ENCODE measurements at regions not wholly inside any gene's neighbourhood (a gene's known extent, or its start where the extent isn't known, plus 50 kb on each side); places are given as distances from the start of the nearest gene placed in this dataset.

GRCh38 chr4:10879411-10880110 lies 195.0 kb upstream of the CLNK start:
- no peaks in the 10 kb centered on the region for H3K9me3 Mint-ChIP-seq
- no peaks in the 10 kb centered on the region for H3K4me1 Mint-ChIP-seq (ENCODE audit: low read depth)
- DNase-seq: no peak
- CTCF ChIA-PET: interaction anchor here (0.6 kb wide), 1 partner anchor 211 kb away, joined by 10 read pairs; no protein-coding TSS in a partner anchor
- H3K27me3 Mint-ChIP-seq (ENCODE audit: low read depth): peaks cover 5% of the 10 kb centered on the region
- no peak overlapping the region for H3K27ac Mint-ChIP-seq
- intact Hi-C loops (cut with micrococcal nuclease): no loop called here
- H3K36me3 Mint-ChIP-seq (ENCODE audit: low read depth): no peaks in the 10 kb centered on the region
- no peak overlapping the region for H3K4me3 Mint-ChIP-seq

GRCh38 chr4:10878861-10879260 lies 194.3 kb upstream of the CLNK start:
- Mint-ChIP-seq H3K36me3 (ENCODE audit: low read depth) (no peaks in the 10 kb centered on the region), H3K27ac (no peak overlapping the region), H3K4me3 (no peak overlapping the region), H3K27me3 (ENCODE audit: low read depth) (peaks cover 5% of the 10 kb centered on the region), H3K4me1 (ENCODE audit: low read depth) (no peaks in the 10 kb centered on the region), H3K9me3 (no peaks in the 10 kb centered on the region)
- CTCF ChIA-PET: interaction anchor here (0.6 kb wide), 1 partner anchor 212 kb away, joined by 10 read pairs; no protein-coding TSS in a partner anchor
- no peak for DNase-seq
- intact Hi-C loops (cut with micrococcal nuclease): no loop called here

GRCh38 chr4:10877076-10877475 lies 192.5 kb upstream of the CLNK start:
- peaks cover 5% of the 10 kb centered on the region for H3K27me3 Mint-ChIP-seq (ENCODE audit: low read depth)
- H3K36me3 Mint-ChIP-seq (ENCODE audit: low read depth): no peaks in the 10 kb centered on the region
- no peak overlapping the region for H3K4me3 Mint-ChIP-seq
- CTCF ChIA-PET: interaction anchor here (0.5 kb wide), 1 partner anchor 17 kb away, joined by 3 read pairs; no protein-coding TSS in a partner anchor
- no peak for DNase-seq
- intact Hi-C loops (cut with micrococcal nuclease): no loop called here
- H3K9me3 Mint-ChIP-seq: no peaks in the 10 kb centered on the region
- no peaks in the 10 kb centered on the region for H3K4me1 Mint-ChIP-seq (ENCODE audit: low read depth)
- H3K27ac Mint-ChIP-seq: no peak overlapping the region

GRCh38 chr4:10875144-10875799 lies 190.7 kb upstream of the CLNK start:
- CTCF ChIA-PET: no interaction called here
- no peak for DNase-seq
- no peaks in the 10 kb centered on the region for H3K36me3 Mint-ChIP-seq (ENCODE audit: low read depth)

GRCh38 chr4:10873809-10874208 lies 189.2 kb upstream of the CLNK start:
- no peaks in the 10 kb centered on the region for H3K27me3 Mint-ChIP-seq (ENCODE audit: low read depth)
- no peaks in the 10 kb centered on the region for H3K9me3 Mint-ChIP-seq
- no peak for DNase-seq
- CTCF ChIA-PET: no interaction called here
- H3K36me3 Mint-ChIP-seq (ENCODE audit: low read depth): no peaks in the 10 kb centered on the region
- H3K4me3 Mint-ChIP-seq: no peak overlapping the region
- no peaks in the 10 kb centered on the region for H3K4me1 Mint-ChIP-seq (ENCODE audit: low read depth)
- no peak overlapping the region for H3K27ac Mint-ChIP-seq
- intact Hi-C loops (cut with micrococcal nuclease): no loop called here

More at GRCh38 chr4:10875144-10875799, 190.7 kb upstream of the CLNK start:
- intact Hi-C loops (cut with micrococcal nuclease): no loop called here
- Mint-ChIP-seq H3K27ac (no peak overlapping the region), H3K9me3 (no peaks in the 10 kb centered on the region), H3K4me1 (ENCODE audit: low read depth) (no peaks in the 10 kb centered on the region), H3K4me3 (no peak overlapping the region), H3K27me3 (ENCODE audit: low read depth) (peaks cover 2% of the 10 kb centered on the region)

GRCh38 chr4:10872833-10873517 lies 188.4 kb upstream of the CLNK start:
- no peaks in the 10 kb centered on the region for H3K27me3 Mint-ChIP-seq (ENCODE audit: low read depth)
- DNase-seq: no peak
- intact Hi-C loops (cut with micrococcal nuclease): no loop called here
- H3K36me3 Mint-ChIP-seq (ENCODE audit: low read depth): no peaks in the 10 kb centered on the region
- CTCF ChIA-PET: interaction anchor here (0.6 kb wide), 1 partner anchor 233 kb away, joined by 3 read pairs; no protein-coding TSS in a partner anchor
- no peak overlapping the region for H3K4me3 Mint-ChIP-seq
- H3K4me1 Mint-ChIP-seq (ENCODE audit: low read depth): no peaks in the 10 kb centered on the region
- no peaks in the 10 kb centered on the region for H3K9me3 Mint-ChIP-seq
- no peak overlapping the region for H3K27ac Mint-ChIP-seq

- Mint-ChIP-seq H3K4me1 (ENCODE audit: low read depth) (no peaks in the 10 kb centered on the region), H3K36me3 (ENCODE audit: low read depth) (no peaks in the 10 kb centered on the region), H3K27ac (no peak overlapping the region), H3K4me3 (no peak overlapping the region), H3K27me3 (ENCODE audit: low read depth) (peaks cover 3% of the 10 kb centered on the region), H3K9me3 (no peaks in the 10 kb centered on the region)
- intact Hi-C loops (cut with micrococcal nuclease): no loop called here
- DNase-seq: no peak
- CTCF ChIA-PET: no interaction called here
Measured at GRCh38 chr4:10866666-10867065, 182.1 kb upstream of the CLNK start.

- Mint-ChIP-seq H3K27ac (no peak overlapping the region), H3K4me1 (ENCODE audit: low read depth) (no peaks in the 10 kb centered on the region), H3K27me3 (ENCODE audit: low read depth) (peaks cover 3% of the 10 kb centered on the region), H3K36me3 (ENCODE audit: low read depth) (no peaks in the 10 kb centered on the region), H3K9me3 (peaks cover 8% of the 10 kb centered on the region), H3K4me3 (no peak overlapping the region)
- CTCF ChIA-PET: no interaction called here
- intact Hi-C loops (cut with micrococcal nuclease): no loop called here
- no peak for DNase-seq
Measured at GRCh38 chr4:10861036-10861435, 176.5 kb upstream of the CLNK start.

- H3K36me3 Mint-ChIP-seq (ENCODE audit: low read depth): no peaks in the 10 kb centered on the region
- intact Hi-C loops (cut with micrococcal nuclease): no loop called here
- no peak for DNase-seq
- H3K4me1 Mint-ChIP-seq (ENCODE audit: low read depth): no peaks in the 10 kb centered on the region
- CTCF ChIA-PET: no interaction called here
- H3K9me3 Mint-ChIP-seq: peaks cover 8% of the 10 kb centered on the region
- H3K4me3 Mint-ChIP-seq: no peak overlapping the region
- peaks cover 12% of the 10 kb centered on the region for H3K27me3 Mint-ChIP-seq (ENCODE audit: low read depth)
- H3K27ac Mint-ChIP-seq: no peak overlapping the region
Measured at GRCh38 chr4:10856271-10856782, 171.8 kb upstream of the CLNK start.

GRCh38 chr4:10853196-10853595 lies 168.6 kb upstream of the CLNK start:
- H3K27ac Mint-ChIP-seq: no peak overlapping the region
- intact Hi-C loops (cut with micrococcal nuclease): no loop called here

GRCh38 chr4:10841697-10842096 lies 157.1 kb upstream of the CLNK start:
- DNase-seq: no peak
- H3K9me3 Mint-ChIP-seq: no peaks in the 10 kb centered on the region
- no peaks in the 10 kb centered on the region for H3K27me3 Mint-ChIP-seq (ENCODE audit: low read depth)
- no peak overlapping the region for H3K4me3 Mint-ChIP-seq
- H3K36me3 Mint-ChIP-seq (ENCODE audit: low read depth): no peaks in the 10 kb centered on the region
- H3K4me1 Mint-ChIP-seq (ENCODE audit: low read depth): no peaks in the 10 kb centered on the region
- intact Hi-C loops (cut with micrococcal nuclease): no loop called here
- H3K27ac Mint-ChIP-seq: no peak overlapping the region
- CTCF ChIA-PET: no interaction called here

More at GRCh38 chr4:10853196-10853595, 168.6 kb upstream of the CLNK start:
- H3K4me3 Mint-ChIP-seq: no peak overlapping the region
- peaks cover 2% of the 10 kb centered on the region for H3K9me3 Mint-ChIP-seq
- no peaks in the 10 kb centered on the region for H3K4me1 Mint-ChIP-seq (ENCODE audit: low read depth)
- CTCF ChIA-PET: no interaction called here
- DNase-seq: no peak
- H3K27me3 Mint-ChIP-seq (ENCODE audit: low read depth): peaks cover 12% of the 10 kb centered on the region
- no peaks in the 10 kb centered on the region for H3K36me3 Mint-ChIP-seq (ENCODE audit: low read depth)

GRCh38 chr4:10837151-10837550 lies 152.6 kb upstream of the CLNK start:
- H3K9me3 Mint-ChIP-seq: no peaks in the 10 kb centered on the region
- no peak for DNase-seq
- no peaks in the 10 kb centered on the region for H3K27me3 Mint-ChIP-seq (ENCODE audit: low read depth)
- CTCF ChIA-PET: no interaction called here
- H3K4me1 Mint-ChIP-seq (ENCODE audit: low read depth): no peaks in the 10 kb centered on the region
- H3K36me3 Mint-ChIP-seq (ENCODE audit: low read depth): no peaks in the 10 kb centered on the region
- H3K27ac Mint-ChIP-seq: no peak overlapping the region
- intact Hi-C loops (cut with micrococcal nuclease): no loop called here
- no peak overlapping the region for H3K4me3 Mint-ChIP-seq
